ENCODE measurements at regions not wholly inside any gene's neighbourhood (a gene's known extent, or its start where the extent isn't known, plus 50 kb on each side); places are given as distances from the start of the nearest gene placed in this dataset.
A peak's percentile ranks its signal among the peaks of the same experiment; 100 is the strongest.

DNA sequence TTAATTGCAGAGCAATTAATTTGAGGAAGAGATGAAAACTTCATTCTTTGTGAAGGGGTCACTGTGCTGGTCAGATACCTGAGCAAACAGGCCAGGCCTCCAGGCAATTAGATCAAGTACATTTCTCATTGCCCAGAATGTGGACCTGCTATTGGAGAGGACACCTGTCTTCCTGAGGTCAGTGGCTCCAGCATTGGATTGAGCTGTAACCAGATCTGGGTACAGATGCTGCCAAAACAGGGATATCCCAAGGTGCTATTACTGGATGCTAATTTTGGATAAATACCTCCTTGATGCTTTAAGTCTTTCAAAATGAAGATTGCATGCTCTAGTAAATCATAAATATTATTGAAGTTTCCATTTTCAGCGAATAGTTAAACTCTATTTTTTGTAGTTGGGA, 131.5 kb downstream of the FAM161A start:
- DNase-seq (ENCODE audit: low read depth), result no peak

DNA sequence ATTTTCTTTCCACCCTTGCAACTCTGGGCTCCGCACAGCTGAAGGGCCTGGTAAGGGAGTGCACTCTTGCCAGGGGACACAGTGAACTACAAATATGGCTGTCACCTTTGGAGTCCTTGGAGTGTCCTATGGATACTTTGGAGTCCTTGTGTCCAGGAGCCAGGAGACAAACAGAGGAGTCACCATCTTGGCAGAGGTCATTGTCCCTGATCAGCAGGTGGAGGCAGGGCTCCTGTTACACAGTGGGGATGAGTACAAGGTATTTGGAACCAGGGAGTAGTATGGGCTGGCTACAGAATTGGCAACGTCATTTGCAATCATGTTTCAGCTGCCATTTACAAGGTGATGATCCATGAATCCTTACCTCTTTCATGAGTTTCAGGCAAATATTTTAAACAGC, 132.5 kb downstream of the FAM161A start:
- no peak for DNase-seq (ENCODE audit: low read depth)

- DNase-seq (ENCODE audit: low read depth), result no peak
Measured at GRCh38 chr2:61720911-61721310, 132.9 kb downstream of the FAM161A start.

DNA sequence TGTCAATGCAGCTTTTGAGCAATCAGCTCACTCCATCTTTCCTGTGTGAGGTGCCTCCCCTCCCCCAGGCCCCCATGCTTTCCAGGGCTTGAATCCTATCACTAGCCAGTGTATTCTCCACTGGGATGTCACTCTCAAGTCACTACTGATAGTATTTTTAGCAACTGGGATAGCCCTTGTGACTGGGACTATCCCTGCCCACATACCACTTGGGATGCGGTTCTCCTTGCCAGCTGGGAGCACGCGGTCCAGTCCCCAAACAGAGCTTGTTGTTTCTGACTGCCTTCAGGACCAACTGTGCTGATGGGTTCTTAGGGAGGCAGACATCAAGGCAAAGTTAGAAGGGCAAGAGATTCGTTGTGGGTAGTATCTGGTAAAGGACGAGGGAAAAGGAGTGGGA, 134.9 kb downstream of the FAM161A start:
- no peak for DNase-seq (ENCODE audit: low read depth)

DNA sequence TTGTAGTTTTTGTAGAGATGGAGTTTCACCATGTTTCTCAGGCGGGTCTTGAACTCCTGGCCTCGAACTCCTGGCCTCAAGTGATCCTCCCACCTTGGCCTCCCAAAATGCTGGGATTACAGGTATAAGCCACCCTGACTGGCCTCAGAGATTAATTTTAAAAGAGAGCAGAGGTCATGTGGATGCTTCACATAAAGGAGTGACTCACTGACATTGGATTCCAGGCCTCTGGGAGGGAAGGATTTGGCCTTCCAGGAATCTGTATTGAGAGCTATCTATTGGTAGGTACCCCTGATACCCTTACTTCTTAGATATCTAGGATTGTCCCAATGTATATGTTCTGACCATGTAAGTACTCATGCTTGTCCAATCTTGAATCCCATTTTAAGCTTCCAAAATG, 138.4 kb downstream of the FAM161A start:
- no peak for DNase-seq (ENCODE audit: low read depth)

- no peak for DNase-seq (ENCODE audit: low read depth)
Measured at GRCh38 chr2:61714210-61714609, 139.7 kb downstream of the FAM161A start.

DNA sequence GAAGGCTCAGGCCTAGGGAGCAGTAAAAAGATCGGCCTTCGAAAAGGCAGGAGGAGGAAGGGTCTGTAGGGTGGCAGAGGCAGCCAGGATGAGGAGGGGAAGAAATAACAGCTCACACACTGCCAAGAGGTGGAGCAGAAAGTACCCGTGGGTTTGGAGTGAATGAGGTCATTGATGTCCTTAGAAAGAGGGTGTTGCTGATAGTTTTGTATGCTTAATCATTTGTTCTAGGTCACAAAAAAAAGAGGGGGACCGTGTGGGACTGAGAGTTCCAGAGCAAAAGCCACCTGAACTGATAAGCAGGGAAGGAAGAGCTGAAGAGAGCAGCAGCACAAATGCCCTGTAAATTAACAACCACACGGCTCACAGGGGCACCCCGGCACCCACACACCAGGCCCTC, 140.4 kb downstream of the FAM161A start:
- DNase-seq (ENCODE audit: low read depth), result no peak

DNA sequence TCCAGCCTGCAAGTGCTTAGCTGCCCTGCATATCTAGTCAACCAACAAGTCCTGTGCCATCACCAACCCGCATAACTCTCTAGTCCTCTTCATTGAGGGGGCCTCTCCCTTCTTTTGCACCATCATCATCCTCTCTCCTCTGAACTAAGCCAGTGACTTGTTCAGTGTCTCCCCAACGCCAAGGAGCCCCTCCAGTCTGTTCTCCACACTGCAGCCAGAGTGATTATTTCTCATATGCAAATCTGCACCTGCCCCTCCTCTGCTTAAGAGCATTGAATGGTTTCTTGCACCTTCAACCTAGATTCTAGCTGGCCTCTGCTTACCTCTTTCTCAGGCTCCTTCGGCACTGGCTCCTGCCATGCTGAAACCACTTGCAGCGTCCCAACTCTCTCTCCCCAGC, 141.8 kb downstream of the FAM161A start:
- no peak for DNase-seq (ENCODE audit: low read depth)

DNA sequence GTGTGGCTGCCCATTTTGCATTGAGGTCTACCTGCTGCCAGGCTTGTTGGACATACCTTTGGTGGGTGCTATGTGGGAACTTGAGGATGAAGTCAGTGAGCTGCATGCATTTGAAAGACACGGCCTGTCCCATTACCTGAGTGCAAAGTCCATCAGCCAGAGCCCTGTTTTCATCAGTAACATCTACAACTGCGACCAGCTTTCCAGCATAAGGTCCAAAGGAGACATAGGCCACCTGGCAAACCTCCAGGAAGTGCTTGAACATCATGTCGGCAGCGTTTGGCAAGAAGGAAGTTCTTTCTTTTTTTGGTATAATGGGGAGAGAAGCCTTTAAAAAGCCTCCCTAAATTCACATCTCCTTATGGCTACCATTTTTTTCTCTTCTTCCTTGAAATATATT, 143.1 kb downstream of the FAM161A start:
- DNase-seq (ENCODE audit: low read depth), result no peak

- peak; percentile 84 for DNase-seq (ENCODE audit: low read depth)
Measured at GRCh38 chr2:61707984-61708852, 145.6 kb downstream of the FAM161A start.

DNA sequence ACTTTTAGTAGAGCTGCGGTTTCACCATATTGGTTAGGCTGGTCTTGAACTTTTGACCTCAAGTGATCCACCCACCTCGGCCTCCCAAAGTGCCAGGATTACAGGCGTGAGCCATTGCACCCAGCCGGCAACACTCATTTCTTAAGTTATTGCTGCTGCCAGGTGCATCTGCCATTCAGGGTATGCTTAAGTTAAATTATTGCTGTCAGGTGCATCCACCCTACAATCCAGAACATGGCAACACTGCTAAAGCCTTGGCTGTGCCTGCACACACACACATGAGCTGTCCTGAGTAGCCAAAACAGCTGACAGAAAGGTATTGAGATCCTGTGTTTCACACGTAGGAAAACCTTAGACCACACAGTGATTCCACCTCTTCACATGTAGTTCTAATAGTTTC, 148.2 kb downstream of the FAM161A start:
- no peak for DNase-seq (ENCODE audit: low read depth)

DNA sequence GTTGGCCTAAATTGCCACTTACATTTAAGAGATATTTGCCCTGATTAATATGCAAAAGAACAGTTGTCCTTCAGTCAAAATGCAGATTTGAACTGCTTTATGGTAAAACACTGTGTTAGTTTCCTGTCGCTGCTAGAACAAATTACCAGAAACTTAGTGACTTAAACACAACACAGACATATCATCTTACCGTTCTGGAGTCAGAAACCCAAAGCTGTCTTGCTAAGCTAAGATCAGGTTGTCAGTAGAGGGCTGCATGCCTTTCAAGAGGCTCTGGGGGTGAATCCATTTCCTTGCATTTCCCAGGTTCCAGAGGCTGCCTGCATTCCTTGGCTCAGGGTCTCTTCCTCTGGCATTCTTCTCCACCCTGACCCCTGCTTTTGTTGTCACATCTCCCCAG, 149.5 kb downstream of the FAM161A start:
- peak; percentile 15 for DNase-seq (ENCODE audit: low read depth)

- DNase-seq (ENCODE audit: low read depth), result no peak
Measured at GRCh38 chr2:61702088-61702467, 151.8 kb downstream of the FAM161A start.

GRCh38 chr2:61700464-61700863, 153.4 kb downstream of the FAM161A start:
- DNase-seq (ENCODE audit: low read depth), result no peak

- peak; percentile 87 for DNase-seq (ENCODE audit: low read depth)
Measured at GRCh38 chr2:61694312-61695274, 156.4 kb upstream of the XPO1 start.

DNA sequence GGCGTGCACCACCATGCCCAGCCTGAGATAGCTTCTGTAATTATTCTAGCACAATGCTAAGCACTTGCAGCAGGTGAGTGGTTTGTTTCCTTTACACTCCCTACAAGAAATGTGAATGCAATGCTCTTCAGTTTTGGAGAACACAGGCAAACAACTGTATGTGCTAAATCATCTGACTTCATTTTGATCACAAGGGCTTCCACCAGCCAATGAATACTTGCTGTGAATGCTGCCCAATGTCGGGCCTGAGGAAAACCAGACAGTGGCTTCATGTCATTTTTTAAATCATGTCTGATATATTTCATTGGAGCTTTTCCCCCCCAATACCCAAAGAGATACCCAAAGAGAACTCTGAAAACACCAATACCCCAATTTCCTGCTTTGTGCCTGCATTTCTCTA, 155.6 kb upstream of the XPO1 start:
- DNase-seq (ENCODE audit: low read depth), result no peak

GRCh38 chr2:61690078-61690596, 152.0 kb upstream of the XPO1 start:
- no peak for DNase-seq (ENCODE audit: low read depth)

DNA sequence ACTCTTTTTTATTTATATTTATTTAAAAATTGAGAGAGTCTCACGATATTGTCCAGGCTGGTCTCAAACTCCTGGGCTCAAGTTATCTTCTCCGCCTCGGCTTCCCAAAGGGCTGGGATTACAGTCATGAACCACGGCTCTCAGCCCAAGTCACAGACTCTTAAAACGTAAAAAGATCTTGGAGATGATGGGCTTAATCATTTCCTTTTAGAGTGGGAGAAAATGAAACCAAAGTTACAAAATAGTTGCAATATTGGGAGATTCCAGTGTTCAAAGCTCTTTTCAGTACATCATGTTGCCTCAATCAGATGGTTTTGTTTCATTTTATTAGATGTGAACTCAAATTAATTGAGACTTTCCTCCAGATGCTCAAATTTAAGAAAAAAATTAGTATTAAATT, 151.4 kb upstream of the XPO1 start:
- peak; percentile 60 for DNase-seq (ENCODE audit: low read depth)

DNA sequence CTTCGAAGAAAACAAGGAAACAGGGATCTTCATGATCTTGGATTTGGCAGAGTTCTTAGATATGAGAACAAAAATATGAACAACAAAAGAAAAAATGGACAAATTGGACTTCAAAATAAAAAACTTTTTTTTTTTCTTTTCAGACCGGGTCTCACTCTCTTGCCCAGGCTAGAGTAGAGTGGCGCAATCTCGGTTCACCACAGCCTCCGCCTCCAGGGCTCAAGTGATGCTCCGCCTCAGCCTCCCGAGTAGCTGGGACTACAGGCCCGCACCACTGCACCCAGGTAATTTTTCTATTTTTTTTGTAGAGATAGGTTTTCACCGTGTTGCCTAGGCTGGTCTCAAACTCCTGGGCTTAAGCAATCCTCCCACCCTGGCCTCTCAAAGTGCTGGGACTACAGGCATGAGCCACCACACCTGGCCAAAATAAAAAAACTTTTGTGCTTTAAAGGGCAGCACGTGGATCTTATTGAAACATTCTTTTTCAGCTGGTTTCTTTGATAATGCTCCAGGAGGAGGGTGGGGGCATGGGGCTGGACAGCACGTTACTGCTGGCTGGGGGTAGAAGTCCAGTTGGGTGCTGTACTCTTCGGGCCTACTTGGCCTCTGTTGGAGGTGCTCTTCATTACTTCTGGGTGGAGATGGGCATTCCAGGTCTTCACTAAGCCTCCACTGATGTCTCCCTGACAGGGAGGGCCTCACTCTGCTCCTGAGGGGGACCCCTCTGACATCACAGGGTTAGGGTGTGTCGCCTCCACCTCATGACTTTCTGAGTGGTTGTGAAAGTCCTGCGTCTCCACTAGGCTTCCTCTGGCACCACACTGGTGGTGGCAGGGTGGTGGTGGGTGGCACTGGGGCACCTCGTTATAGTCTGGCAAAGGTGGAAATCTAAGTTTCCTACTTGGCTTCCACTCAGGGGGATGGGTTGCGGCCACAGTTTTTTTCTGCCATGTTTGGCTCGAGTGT, 150.5 kb upstream of the XPO1 start:
- no peak for DNase-seq (ENCODE audit: low read depth)

- DNase-seq (ENCODE audit: low read depth), result no peak
Measured at GRCh38 chr2:61679096-61679495, 140.9 kb upstream of the XPO1 start.

- DNase-seq (ENCODE audit: low read depth), result no peak
Measured at GRCh38 chr2:61677942-61678341, 139.8 kb upstream of the XPO1 start.

DNA sequence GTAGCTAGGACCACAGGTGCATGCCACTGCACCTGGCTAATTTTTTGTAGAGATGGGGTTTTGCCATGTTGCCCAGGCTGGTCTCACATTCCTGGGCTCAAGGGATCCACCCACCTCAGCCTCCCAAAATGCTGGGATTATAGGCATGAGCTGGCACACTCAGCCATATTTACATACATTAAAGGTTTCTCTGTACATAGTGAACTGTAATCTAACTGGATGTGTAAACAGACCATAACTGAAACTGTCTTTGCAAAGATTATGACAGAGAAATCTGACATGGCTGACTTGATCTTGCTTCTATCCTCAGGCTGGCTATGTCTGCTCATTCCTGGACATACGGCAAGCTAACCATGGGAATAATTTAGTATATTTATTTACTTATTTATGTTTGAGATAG, 139.2 kb upstream of the XPO1 start:
- no peak for DNase-seq (ENCODE audit: low read depth)

All from iris pigment epithelial cell (primary cell).